Neural progenitor cell (in vitro differentiated cells): ENCODE measurements at regions not wholly inside any gene's neighbourhood (a gene's known extent, or its start where the extent isn't known, plus 50 kb on each side); places are given as distances from the start of the nearest gene placed in this dataset.

Source experiments
- EZH2phosphoT487 ChIP-seq: fragments of 200-600 bp; sonication (generic); IDR thresholded peaks from 2 replicates; pipeline ENCODE4 v1.6.1; 2017; ENCODE audit warnings: antibody characterized with exemption
- TF ChIP-seq, protein P1 (sequence below): fragments of 200-600 bp; sonication (generic); IDR thresholded peaks from 2 replicates; pipeline ENCODE4 v1.5.1; 2017; ENCODE audit warnings: antibody characterized with exemption, mild to moderate bottlenecking

DNA sequence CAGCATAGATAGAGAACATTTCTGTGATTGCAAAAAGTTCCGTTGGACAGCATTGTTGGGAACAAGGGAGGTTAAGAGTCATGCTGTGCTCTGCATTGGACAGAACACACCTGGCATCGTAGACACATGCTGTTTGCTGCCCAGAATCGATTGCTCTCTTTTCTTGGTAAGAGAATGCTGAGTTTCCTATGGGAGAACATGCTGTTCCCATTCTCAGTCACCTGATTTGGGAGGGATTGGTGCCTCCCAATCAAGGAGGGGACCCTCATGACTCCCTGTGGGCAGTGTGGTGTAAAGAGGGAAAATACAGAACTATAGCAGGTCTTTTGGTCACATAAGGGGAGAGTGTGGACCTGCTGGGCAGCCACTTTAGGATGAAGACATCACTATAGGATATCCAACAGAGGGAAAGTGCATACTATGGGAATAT lies 555.4 kb upstream of the CLINT1 start:
- TF ChIP-seq EZH2phosphoT487, result no peak
- TF ChIP-seq, protein P1, sequence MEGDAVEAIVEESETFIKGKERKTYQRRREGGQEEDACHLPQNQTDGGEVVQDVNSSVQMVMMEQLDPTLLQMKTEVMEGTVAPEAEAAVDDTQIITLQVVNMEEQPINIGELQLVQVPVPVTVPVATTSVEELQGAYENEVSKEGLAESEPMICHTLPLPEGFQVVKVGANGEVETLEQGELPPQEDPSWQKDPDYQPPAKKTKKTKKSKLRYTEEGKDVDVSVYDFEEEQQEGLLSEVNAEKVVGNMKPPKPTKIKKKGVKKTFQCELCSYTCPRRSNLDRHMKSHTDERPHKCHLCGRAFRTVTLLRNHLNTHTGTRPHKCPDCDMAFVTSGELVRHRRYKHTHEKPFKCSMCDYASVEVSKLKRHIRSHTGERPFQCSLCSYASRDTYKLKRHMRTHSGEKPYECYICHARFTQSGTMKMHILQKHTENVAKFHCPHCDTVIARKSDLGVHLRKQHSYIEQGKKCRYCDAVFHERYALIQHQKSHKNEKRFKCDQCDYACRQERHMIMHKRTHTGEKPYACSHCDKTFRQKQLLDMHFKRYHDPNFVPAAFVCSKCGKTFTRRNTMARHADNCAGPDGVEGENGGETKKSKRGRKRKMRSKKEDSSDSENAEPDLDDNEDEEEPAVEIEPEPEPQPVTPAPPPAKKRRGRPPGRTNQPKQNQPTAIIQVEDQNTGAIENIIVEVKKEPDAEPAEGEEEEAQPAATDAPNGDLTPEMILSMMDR, result no peak
